Loucy (cell line): ENCODE measurements at regions not wholly inside any gene's neighbourhood (a gene's known extent, or its start where the extent isn't known, plus 50 kb on each side); places are given as distances from the start of the nearest gene placed in this dataset.

Experiments used
- H2AFZ ChIP-seq: fragments of 200-600 bp; sonication (generic); 2 replicates; pipeline ENCODE4 v1.6.0; 2016; ENCODE audit warnings: antibody characterized with exemption, mild to moderate bottlenecking, low read length, moderate library complexity
- H3F3A ChIP-seq: fragments of 200-600 bp; 2 replicates; pipeline ENCODE4 v1.6.0; 2016; ENCODE audit warnings: antibody characterized with exemption, low read depth, mild to moderate bottlenecking
- H3K27me3 ChIP-seq: fragments of 200-600 bp; sonication (generic); 2 replicates; pipeline ENCODE4 v1.6.1; 2014; ENCODE audit warnings: low read length, mild to moderate bottlenecking; ENCODE audit not compliant: insufficient read depth, poor library complexity, severe bottlenecking
- H3K36me3 ChIP-seq: fragments of 200-600 bp; sonication (generic); 2 replicates; pipeline ENCODE4 v1.6.1; 2016; ENCODE audit warnings: low read length; ENCODE audit not compliant: insufficient read depth
- H3K4me1 ChIP-seq: fragments of 200-600 bp; sonication (generic); 2 replicates; pipeline ENCODE4 v1.5.1; 2014; ENCODE audit warnings: low read length, mild to moderate bottlenecking; ENCODE audit not compliant: insufficient read depth, poor library complexity, severe bottlenecking
- H3K4me2 ChIP-seq: fragments of 200-600 bp; sonication (generic); 2 replicates; pipeline ENCODE4 v1.6.0; 2014; ENCODE audit warnings: antibody characterized with exemption, low read length, low read depth, mild to moderate bottlenecking; ENCODE audit not compliant: poor library complexity, severe bottlenecking
- H3K4me3 ChIP-seq: fragments of 200-600 bp; sonication (generic); 2 replicates; pipeline ENCODE4 v1.5.1; 2014; ENCODE audit warnings: low read length, mild to moderate bottlenecking, mixed read lengths; ENCODE audit not compliant: poor library complexity, severe bottlenecking
- H3K79me2 ChIP-seq: fragments of 200-600 bp; sonication (generic); 2 replicates; pipeline ENCODE4 v1.6.1; 2014; ENCODE audit warnings: low read length; ENCODE audit not compliant: insufficient read depth
- H3K9ac ChIP-seq: fragments of 200-600 bp; sonication (generic); 2 replicates; pipeline ENCODE4 v1.6.0; 2014; ENCODE audit warnings: mild to moderate bottlenecking, low read depth, low read length, moderate library complexity; ENCODE audit not compliant: poor library complexity, severe bottlenecking
- H3K9me2 ChIP-seq: fragments of 200-600 bp; sonication (generic); replicated peaks from 2 replicates; pipeline ENCODE4 v1.6.1; 2016; ENCODE audit warnings: low read depth, low read length, mixed read lengths
- H3K9me3 ChIP-seq: fragments of 200-600 bp; sonication (generic); 2 replicates; pipeline ENCODE4 v1.6.1; 2014; ENCODE audit warnings: mild to moderate bottlenecking, antibody characterized with exemption, low read length, low read depth; ENCODE audit not compliant: insufficient read depth
- H4K20me1 ChIP-seq: fragments of 200-600 bp; sonication (generic); 2 replicates; pipeline ENCODE4 v1.6.0; 2014; ENCODE audit warnings: antibody characterized with exemption, low read length, mild to moderate bottlenecking; ENCODE audit not compliant: insufficient read depth, poor library complexity, severe bottlenecking
- EZH2phosphoT487 ChIP-seq: fragments of 200-600 bp; IDR thresholded peaks from 2 replicates; pipeline ENCODE4 v1.6.1; 2018; ENCODE audit warnings: antibody characterized with exemption, mild to moderate bottlenecking, moderate library complexity, borderline replicate concordance
- TF ChIP-seq, protein P1 (sequence below): fragments of 200-600 bp; sonication (generic); conservative IDR thresholded peaks from 2 replicates; pipeline ENCODE4 v1.5.1; 2014; ENCODE audit warnings: mild to moderate bottlenecking, antibody characterized with exemption, low read length

DNA sequence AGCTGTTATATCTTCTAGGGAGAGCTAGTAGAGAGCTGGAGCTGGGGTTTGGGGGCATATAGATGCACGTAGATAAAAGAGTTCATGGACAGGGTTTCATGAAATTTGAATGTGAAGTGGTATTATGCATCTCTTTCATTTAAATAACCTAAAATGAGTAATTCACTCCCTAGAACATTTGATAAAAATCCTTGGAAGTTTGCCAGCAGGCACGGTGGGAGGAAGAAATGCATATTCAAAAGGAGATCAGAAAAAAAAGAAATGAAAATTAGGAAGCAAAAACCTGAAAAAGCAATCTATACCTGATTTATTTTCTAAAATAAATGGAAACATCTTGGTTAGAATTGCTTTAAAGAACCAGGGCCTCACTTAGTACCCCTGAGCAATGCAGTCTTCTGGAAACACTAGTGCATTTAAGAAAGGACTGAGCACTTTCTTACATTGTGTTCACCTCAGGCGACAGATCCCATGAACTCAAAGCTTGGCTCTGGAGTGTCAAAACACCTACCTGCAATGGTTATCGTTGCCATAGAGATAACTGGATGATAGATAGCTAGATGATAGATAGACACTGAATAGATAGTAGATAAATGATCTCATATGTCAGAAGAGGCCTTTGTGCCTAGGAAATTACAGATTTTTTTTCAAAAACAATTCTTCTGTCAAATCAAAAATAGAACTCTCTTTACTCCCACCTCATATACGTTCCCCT lies 458.6 kb upstream of the THRB start:
- H3K79me2 ChIP-seq: no peaks in the 10 kb centered on the region

GRCh38 chr3:24956613-24957012 lies 462.0 kb upstream of the THRB start:
- Histone ChIP-seq H3K9me2 (no peaks in the 10 kb centered on the region), H3K9me3 (no peaks in the 10 kb centered on the region), H3F3A (no peaks in the 10 kb centered on the region), H3K4me2 (no peak overlapping the region), H3K9ac (no peak overlapping the region), H3K27me3 (no peaks in the 10 kb centered on the region), H3K4me3 (no peak overlapping the region), H3K36me3 (no peaks in the 10 kb centered on the region), H4K20me1 (no peaks in the 10 kb centered on the region), H3K79me2 (no peaks in the 10 kb centered on the region), H2AFZ (no peak overlapping the region), H3K4me1 (no peaks in the 10 kb centered on the region)
- TF ChIP-seq EZH2phosphoT487: no peak
- TF ChIP-seq, protein P1, sequence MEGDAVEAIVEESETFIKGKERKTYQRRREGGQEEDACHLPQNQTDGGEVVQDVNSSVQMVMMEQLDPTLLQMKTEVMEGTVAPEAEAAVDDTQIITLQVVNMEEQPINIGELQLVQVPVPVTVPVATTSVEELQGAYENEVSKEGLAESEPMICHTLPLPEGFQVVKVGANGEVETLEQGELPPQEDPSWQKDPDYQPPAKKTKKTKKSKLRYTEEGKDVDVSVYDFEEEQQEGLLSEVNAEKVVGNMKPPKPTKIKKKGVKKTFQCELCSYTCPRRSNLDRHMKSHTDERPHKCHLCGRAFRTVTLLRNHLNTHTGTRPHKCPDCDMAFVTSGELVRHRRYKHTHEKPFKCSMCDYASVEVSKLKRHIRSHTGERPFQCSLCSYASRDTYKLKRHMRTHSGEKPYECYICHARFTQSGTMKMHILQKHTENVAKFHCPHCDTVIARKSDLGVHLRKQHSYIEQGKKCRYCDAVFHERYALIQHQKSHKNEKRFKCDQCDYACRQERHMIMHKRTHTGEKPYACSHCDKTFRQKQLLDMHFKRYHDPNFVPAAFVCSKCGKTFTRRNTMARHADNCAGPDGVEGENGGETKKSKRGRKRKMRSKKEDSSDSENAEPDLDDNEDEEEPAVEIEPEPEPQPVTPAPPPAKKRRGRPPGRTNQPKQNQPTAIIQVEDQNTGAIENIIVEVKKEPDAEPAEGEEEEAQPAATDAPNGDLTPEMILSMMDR: no peak

More for the DNA sequence above, 458.6 kb upstream of the THRB start:
- Histone ChIP-seq H3K36me3 (no peaks in the 10 kb centered on the region), H3K4me3 (no peak overlapping the region), H3K27me3 (no peaks in the 10 kb centered on the region), H3K4me1 (no peaks in the 10 kb centered on the region), H3F3A (no peaks in the 10 kb centered on the region), H4K20me1 (no peaks in the 10 kb centered on the region), H2AFZ (no peak overlapping the region), H3K4me2 (no peak overlapping the region), H3K9me2 (no peaks in the 10 kb centered on the region), H3K9ac (no peak overlapping the region), H3K9me3 (no peaks in the 10 kb centered on the region)
- TF ChIP-seq, protein P1: no peak
- no peak for TF ChIP-seq EZH2phosphoT487

DNA sequence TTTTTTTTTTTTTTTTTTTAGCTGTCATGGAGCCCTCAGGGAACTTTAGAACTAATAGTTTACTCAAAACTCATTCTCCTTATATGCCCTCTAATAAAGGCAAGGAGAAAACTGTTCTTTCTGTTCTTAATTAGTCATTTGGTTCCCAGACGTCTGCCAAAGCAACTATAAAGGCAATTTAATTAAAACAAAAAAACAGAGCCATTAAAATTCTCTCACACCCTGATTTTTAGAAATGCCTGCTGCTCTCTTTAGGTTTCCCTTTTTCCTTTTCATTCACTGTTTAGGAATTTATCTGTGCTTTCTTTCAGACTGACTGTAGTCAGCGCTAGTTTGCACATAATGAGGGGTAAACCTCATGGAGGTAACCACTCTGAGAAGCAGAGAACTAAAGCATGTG lies 463.6 kb upstream of the THRB start:
- Histone ChIP-seq H3K79me2 (no peaks in the 10 kb centered on the region), H2AFZ (no peak overlapping the region), H3K4me2 (no peak overlapping the region), H3K36me3 (no peaks in the 10 kb centered on the region), H4K20me1 (no peaks in the 10 kb centered on the region), H3K9me2 (no peaks in the 10 kb centered on the region), H3K4me3 (no peak overlapping the region), H3K9ac (no peak overlapping the region), H3K9me3 (no peaks in the 10 kb centered on the region), H3K4me1 (no peaks in the 10 kb centered on the region), H3K27me3 (no peaks in the 10 kb centered on the region), H3F3A (no peaks in the 10 kb centered on the region)
- no peak for TF ChIP-seq EZH2phosphoT487
- TF ChIP-seq, protein P1: no peak
